Activated naive CD4-positive, alpha-beta T cell treated with anti-CD3 and anti-CD28 coated beads, Interleukin-2, amount 10 ng/mL, durations not matched to agents 7 days and 5 days (primary cell): ENCODE measurements at regions not wholly inside any gene's neighbourhood (a gene's known extent, or its start where the extent isn't known, plus 50 kb on each side); places are given as distances from the start of the nearest gene placed in this dataset.

Experiments used
- CTCF ChIA-PET: fragments of 350-600 bp; sonication (Branson Sonifier 250); formaldehyde crosslinking; loops from one replicate; lab custom pipeline; 2021; ENCODE audit warnings: antibody characterized with exemption; lab: Charles Lee
- DNase-seq: peaks from one replicate; pipeline ENCODE4 v3.0.0-alpha.2; 2020
- H3K27ac Mint-ChIP-seq: one replicate; pipeline ENCODE4 v1.8.0; 2021; ENCODE audit warnings: mild to moderate bottlenecking, moderate library complexity, mixed read lengths
- H3K27me3 Mint-ChIP-seq: one replicate; pipeline ENCODE4 v1.8.0; 2021; ENCODE audit warnings: mild to moderate bottlenecking, mixed read lengths
- H3K36me3 Mint-ChIP-seq: one replicate; pipeline ENCODE4 v1.8.0; 2021; ENCODE audit warnings: mixed read lengths
- H3K4me1 Mint-ChIP-seq: one replicate; pipeline ENCODE4 v1.8.0; 2021; ENCODE audit warnings: mixed read lengths
- H3K4me3 Mint-ChIP-seq: one replicate; pipeline ENCODE4 v1.8.0; 2021; ENCODE audit warnings: mild to moderate bottlenecking, moderate library complexity, mixed read lengths
- H3K9me3 Mint-ChIP-seq: one replicate; pipeline ENCODE4 v1.8.0; 2021; ENCODE audit warnings: mixed read lengths

GRCh38 chr15:97678656-97679055 lies 281.8 kb upstream of the ARRDC4 start:
- no peak overlapping the region for H3K4me3 Mint-ChIP-seq
- H3K27me3 Mint-ChIP-seq: no peaks in the 10 kb centered on the region
- H3K36me3 Mint-ChIP-seq: no peaks in the 10 kb centered on the region
- H3K9me3 Mint-ChIP-seq: peaks cover 7% of the 10 kb centered on the region
- H3K27ac Mint-ChIP-seq: no peak overlapping the region
- CTCF ChIA-PET: no interaction called here
- H3K4me1 Mint-ChIP-seq: no peaks in the 10 kb centered on the region
- DNase-seq: no peak

- CTCF ChIA-PET: no interaction called here
Observed at GRCh38 chr15:97679106-97679688, 281.3 kb upstream of the ARRDC4 start.

GRCh38 chr15:97680606-97681220 lies 279.8 kb upstream of the ARRDC4 start:
- no peaks in the 10 kb centered on the region for H3K36me3 Mint-ChIP-seq
- H3K27ac Mint-ChIP-seq: no peak overlapping the region
- CTCF ChIA-PET: no interaction called here
- peaks cover 7% of the 10 kb centered on the region for H3K9me3 Mint-ChIP-seq
- H3K27me3 Mint-ChIP-seq: no peaks in the 10 kb centered on the region
- peaks cover 2% of the 10 kb centered on the region for H3K4me1 Mint-ChIP-seq
- no peak for DNase-seq
- H3K4me3 Mint-ChIP-seq: no peak overlapping the region

More at GRCh38 chr15:97679106-97679688, 281.3 kb upstream of the ARRDC4 start:
- no peak for DNase-seq
- Mint-ChIP-seq H3K9me3 (peaks cover 7% of the 10 kb centered on the region), H3K27ac (no peak overlapping the region), H3K36me3 (no peaks in the 10 kb centered on the region), H3K27me3 (no peaks in the 10 kb centered on the region), H3K4me3 (no peak overlapping the region), H3K4me1 (peaks cover 1% of the 10 kb centered on the region)

GRCh38 chr15:97683831-97684230 lies 276.7 kb upstream of the ARRDC4 start:
- CTCF ChIA-PET: no interaction called here
- peaks cover 7% of the 10 kb centered on the region for H3K9me3 Mint-ChIP-seq
- H3K4me1 Mint-ChIP-seq: peaks cover 2% of the 10 kb centered on the region
- no peak for DNase-seq
- no peak overlapping the region for H3K4me3 Mint-ChIP-seq
- no peaks in the 10 kb centered on the region for H3K27me3 Mint-ChIP-seq
- no peaks in the 10 kb centered on the region for H3K36me3 Mint-ChIP-seq
- H3K27ac Mint-ChIP-seq: no peak overlapping the region

GRCh38 chr15:97684249-97684648 lies 276.3 kb upstream of the ARRDC4 start:
- Mint-ChIP-seq H3K4me3 (no peak overlapping the region), H3K27me3 (no peaks in the 10 kb centered on the region), H3K4me1 (peaks cover 2% of the 10 kb centered on the region), H3K27ac (no peak overlapping the region), H3K9me3 (peaks cover 7% of the 10 kb centered on the region), H3K36me3 (no peaks in the 10 kb centered on the region)
- CTCF ChIA-PET: no interaction called here
- no peak for DNase-seq

- Mint-ChIP-seq H3K36me3 (no peaks in the 10 kb centered on the region), H3K4me1 (peaks cover 2% of the 10 kb centered on the region), H3K9me3 (peaks cover 5% of the 10 kb centered on the region), H3K4me3 (no peak overlapping the region), H3K27me3 (no peaks in the 10 kb centered on the region), H3K27ac (no peak overlapping the region)
- DNase-seq: no peak
- CTCF ChIA-PET: no interaction called here
Observed at GRCh38 chr15:97686324-97686723, 274.2 kb upstream of the ARRDC4 start.

GRCh38 chr15:97687654-97688053 lies 272.8 kb upstream of the ARRDC4 start:
- DNase-seq: no peak
- H3K27me3 Mint-ChIP-seq: no peaks in the 10 kb centered on the region
- no peaks in the 10 kb centered on the region for H3K36me3 Mint-ChIP-seq
- peaks cover 2% of the 10 kb centered on the region for H3K4me1 Mint-ChIP-seq
- CTCF ChIA-PET: no interaction called here
- H3K4me3 Mint-ChIP-seq: no peak overlapping the region
- H3K27ac Mint-ChIP-seq: no peak overlapping the region
- H3K9me3 Mint-ChIP-seq: peaks cover 5% of the 10 kb centered on the region

- Mint-ChIP-seq H3K9me3 (no peaks in the 10 kb centered on the region), H3K4me3 (no peak overlapping the region), H3K27ac (no peak overlapping the region), H3K27me3 (no peaks in the 10 kb centered on the region), H3K36me3 (no peaks in the 10 kb centered on the region), H3K4me1 (peaks cover 2% of the 10 kb centered on the region)
- CTCF ChIA-PET: no interaction called here
- no peak for DNase-seq
Observed at GRCh38 chr15:97688177-97688576, 272.3 kb upstream of the ARRDC4 start.

GRCh38 chr15:97688886-97689285 lies 271.6 kb upstream of the ARRDC4 start:
- CTCF ChIA-PET: no interaction called here
- Mint-ChIP-seq H3K36me3 (no peaks in the 10 kb centered on the region), H3K9me3 (no peaks in the 10 kb centered on the region), H3K27me3 (no peaks in the 10 kb centered on the region), H3K4me1 (peaks cover 2% of the 10 kb centered on the region), H3K4me3 (no peak overlapping the region), H3K27ac (no peak overlapping the region)
- DNase-seq: no peak

GRCh38 chr15:97691078-97691477 lies 269.4 kb upstream of the ARRDC4 start:
- no peaks in the 10 kb centered on the region for H3K36me3 Mint-ChIP-seq
- H3K4me1 Mint-ChIP-seq: no peaks in the 10 kb centered on the region
- no peaks in the 10 kb centered on the region for H3K27me3 Mint-ChIP-seq
- no peak overlapping the region for H3K4me3 Mint-ChIP-seq
- no peak overlapping the region for H3K27ac Mint-ChIP-seq
- peaks cover 2% of the 10 kb centered on the region for H3K9me3 Mint-ChIP-seq
- CTCF ChIA-PET: no interaction called here
- no peak for DNase-seq

- Mint-ChIP-seq H3K36me3 (no peaks in the 10 kb centered on the region), H3K4me1 (no peaks in the 10 kb centered on the region), H3K9me3 (peaks cover 2% of the 10 kb centered on the region), H3K27me3 (no peaks in the 10 kb centered on the region), H3K4me3 (no peak overlapping the region), H3K27ac (no peak overlapping the region)
- CTCF ChIA-PET: no interaction called here
- DNase-seq: no peak
Observed at GRCh38 chr15:97691799-97692198, 268.7 kb upstream of the ARRDC4 start.

GRCh38 chr15:97692301-97693015 lies 268.0 kb upstream of the ARRDC4 start:
- H3K27me3 Mint-ChIP-seq: no peaks in the 10 kb centered on the region
- DNase-seq: no peak
- H3K27ac Mint-ChIP-seq: no peak overlapping the region
- no peaks in the 10 kb centered on the region for H3K4me1 Mint-ChIP-seq
- CTCF ChIA-PET: no interaction called here
- peaks cover 2% of the 10 kb centered on the region for H3K9me3 Mint-ChIP-seq
- H3K4me3 Mint-ChIP-seq: no peak overlapping the region
- no peaks in the 10 kb centered on the region for H3K36me3 Mint-ChIP-seq

- no peaks in the 10 kb centered on the region for H3K27me3 Mint-ChIP-seq
- H3K4me1 Mint-ChIP-seq: no peaks in the 10 kb centered on the region
- DNase-seq: no peak
- H3K4me3 Mint-ChIP-seq: no peak overlapping the region
- no peaks in the 10 kb centered on the region for H3K36me3 Mint-ChIP-seq
- peaks cover 2% of the 10 kb centered on the region for H3K9me3 Mint-ChIP-seq
- CTCF ChIA-PET: no interaction called here
- H3K27ac Mint-ChIP-seq: no peak overlapping the region
Observed at GRCh38 chr15:97694456-97694855, 266.0 kb upstream of the ARRDC4 start.

- Mint-ChIP-seq H3K27ac (no peak overlapping the region), H3K4me3 (no peak overlapping the region), H3K27me3 (no peaks in the 10 kb centered on the region), H3K9me3 (no peaks in the 10 kb centered on the region), H3K36me3 (no peaks in the 10 kb centered on the region), H3K4me1 (no peaks in the 10 kb centered on the region)
- CTCF ChIA-PET: no interaction called here
- no peak for DNase-seq
Observed at GRCh38 chr15:97703400-97703799, 257.1 kb upstream of the ARRDC4 start.

- Mint-ChIP-seq H3K36me3 (no peaks in the 10 kb centered on the region), H3K27ac (no peak overlapping the region), H3K4me3 (no peak overlapping the region), H3K27me3 (no peaks in the 10 kb centered on the region), H3K4me1 (no peaks in the 10 kb centered on the region), H3K9me3 (no peaks in the 10 kb centered on the region)
- CTCF ChIA-PET: no interaction called here
- no peak for DNase-seq
Observed at GRCh38 chr15:97706059-97706458, 254.4 kb upstream of the ARRDC4 start.
